ENCODE measurements at regions not wholly inside any gene's neighbourhood (a gene's known extent, or its start where the extent isn't known, plus 50 kb on each side); places are given as distances from the start of the nearest gene placed in this dataset.
A peak's percentile ranks its signal among the peaks of the same experiment; 100 is the strongest.

DNA sequence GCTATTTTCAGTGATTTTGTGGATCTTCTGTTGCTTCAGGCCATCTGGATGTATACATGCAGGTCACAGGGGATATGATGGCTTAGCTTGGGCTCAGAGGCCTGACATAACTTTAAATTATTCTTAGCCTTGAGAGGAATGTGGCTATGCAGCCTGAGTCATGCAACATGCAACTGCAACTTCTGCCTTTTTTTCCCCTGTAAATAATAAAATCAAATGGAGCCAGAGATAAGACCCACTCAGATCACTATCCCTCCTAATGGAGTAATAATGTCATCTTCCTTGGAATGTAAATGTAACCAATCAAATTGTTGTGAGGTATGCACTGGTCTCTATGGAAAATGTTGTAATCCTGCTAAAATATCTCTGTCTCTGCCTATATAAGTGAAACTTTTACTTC is 54.9 kb downstream of the MAGEB17 start:
- DNase-seq (ENCODE audit: low spot score), result peak; percentile 8

GRCh38 chrX:16223385-16223784 is 56.1 kb downstream of the MAGEB17 start:
- DNase-seq (ENCODE audit: low spot score), result no peak

DNA sequence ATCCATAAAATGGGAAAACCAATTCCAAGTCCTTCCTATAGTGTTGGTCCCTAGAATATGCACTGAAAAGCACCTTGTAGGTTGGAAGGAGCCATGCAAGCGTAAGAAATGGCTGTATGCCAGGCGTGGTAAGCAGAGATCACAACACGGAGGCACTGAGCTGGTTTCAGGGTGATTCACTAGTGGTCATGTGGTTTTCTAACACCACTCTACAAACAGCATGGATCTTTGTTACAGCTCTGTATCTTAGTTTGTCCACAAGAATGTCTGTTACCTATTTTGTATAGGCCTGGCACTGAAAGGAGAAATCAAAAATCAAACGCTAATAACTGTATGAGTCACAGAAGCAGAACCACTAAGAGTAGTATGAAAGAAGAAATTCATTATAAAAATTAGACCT is 71.9 kb downstream of the MAGEB17 start:
- DNase-seq (ENCODE audit: low spot score), result peak; percentile 96

DNA sequence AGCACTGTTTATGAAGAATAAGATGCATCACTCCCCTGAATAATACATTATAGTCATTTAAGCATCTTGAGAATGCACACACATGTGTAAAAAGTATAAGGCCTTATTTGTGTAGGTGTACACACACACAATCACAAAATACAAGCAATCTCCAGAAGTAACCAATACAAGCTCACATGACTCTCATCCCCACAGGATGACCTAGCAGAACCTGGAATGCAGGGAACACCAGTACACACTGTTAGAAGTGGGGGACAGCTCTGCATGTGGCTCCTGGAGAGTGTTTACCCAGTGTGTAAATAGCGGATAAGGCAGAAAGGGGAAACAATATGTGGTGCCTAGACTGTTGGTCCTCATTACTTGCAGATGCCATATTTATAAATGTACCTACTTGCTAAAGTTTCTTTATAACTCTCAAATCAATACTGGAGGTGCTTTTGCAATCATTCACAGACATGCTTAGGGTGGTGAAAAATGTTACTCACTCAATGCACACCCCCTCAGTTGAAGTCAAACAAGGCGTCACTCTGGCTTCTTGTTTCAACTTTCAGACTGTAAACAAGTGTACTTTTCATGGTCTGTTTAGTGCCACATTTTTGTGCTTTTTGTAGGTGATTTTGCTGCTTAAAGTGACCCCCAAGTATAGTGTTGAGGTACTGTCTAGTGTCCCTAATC is 73.1 kb downstream of the MAGEB17 start:
- DNase-seq (ENCODE audit: low spot score), result peak; percentile 61

DNA sequence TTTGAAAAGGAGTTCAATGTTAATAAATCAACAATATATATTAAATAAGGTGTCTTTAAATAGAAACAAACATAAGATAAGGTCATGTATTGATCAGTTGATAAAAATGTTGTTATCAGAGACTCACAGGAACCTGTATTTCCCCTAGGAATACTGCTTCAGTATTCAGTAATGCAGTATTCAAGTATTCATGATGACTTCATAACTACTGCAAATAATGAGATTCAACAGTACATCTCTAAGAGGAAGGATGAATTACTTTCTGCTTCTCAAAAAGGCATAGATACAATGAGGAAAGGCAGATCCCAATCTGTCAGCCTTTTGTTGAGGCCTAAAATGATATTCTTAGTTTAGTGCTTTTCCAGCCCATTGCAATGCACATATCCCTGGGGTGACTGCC is 73.7 kb downstream of the MAGEB17 start:
- peak; percentile 18 for DNase-seq (ENCODE audit: low spot score)

DNA sequence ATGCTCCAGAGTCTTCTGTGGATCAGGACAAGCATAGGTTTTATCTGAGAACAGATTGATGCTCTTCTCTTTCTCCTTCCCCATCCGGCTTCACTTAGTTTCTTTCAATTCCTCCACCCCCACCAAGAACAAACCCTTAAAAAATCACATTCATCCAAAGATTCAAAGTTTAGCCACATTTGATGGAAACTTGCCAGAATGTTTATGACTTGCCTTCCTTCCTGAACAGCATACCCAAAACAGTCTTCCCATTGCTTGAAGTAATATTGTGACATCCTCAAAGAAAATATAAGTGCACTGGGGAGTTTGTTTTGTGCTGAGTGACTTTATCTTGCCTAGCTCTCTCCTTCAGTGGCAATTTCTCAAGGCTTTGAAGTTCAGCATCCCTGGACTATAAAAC is 83.0 kb downstream of the MAGEB17 start:
- DNase-seq (ENCODE audit: low spot score), result no peak

- no peak for DNase-seq (ENCODE audit: low spot score)
These were observed 84.5 kb downstream of the MAGEB17 start for GRCh38 chrX:16251782-16252181.

DNA sequence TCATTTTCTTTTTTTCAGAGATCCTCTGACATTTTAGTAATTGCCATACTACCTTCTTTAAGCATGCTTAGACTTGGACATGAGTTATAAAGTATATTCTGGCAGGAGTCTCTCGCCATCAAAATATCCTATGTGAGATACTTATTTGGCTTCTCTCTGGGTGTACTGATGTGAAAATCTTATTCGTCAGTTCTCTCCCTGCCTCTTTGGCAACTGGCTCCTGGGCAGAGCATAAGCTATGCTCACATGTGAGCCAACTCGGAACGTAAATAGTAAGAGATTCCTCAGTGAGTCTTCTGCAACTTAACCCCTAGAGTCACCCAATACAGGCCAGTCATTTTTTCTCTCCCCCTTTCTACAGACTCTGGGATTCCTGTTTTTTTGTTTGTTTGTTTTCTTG is 91.6 kb downstream of the MAGEB17 start:
- DNase-seq (ENCODE audit: low spot score), result no peak

GRCh38 chrX:16267431-16267830 is 100.2 kb downstream of the MAGEB17 start:
- DNase-seq (ENCODE audit: low spot score), result no peak

DNA sequence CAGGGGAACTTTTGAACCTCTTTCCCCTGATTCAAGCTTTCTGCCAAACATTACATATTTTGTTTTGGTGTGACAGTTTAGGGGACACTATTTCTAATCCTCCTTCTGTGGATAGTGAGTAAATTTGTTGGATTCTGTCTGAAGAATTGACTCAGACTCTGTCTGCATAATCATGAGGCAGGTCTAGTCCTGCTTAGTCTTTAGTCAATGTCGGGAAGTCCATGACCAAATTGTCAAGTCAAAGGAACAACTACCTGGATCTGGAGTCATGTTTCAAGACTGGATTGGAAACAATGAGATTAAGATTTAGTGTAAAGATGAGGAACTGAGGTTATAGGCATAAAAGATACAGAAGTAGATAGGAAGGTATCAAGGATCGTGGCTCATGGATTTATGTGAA is 100.9 kb downstream of the MAGEB17 start:
- DNase-seq (ENCODE audit: low spot score), result no peak

DNA sequence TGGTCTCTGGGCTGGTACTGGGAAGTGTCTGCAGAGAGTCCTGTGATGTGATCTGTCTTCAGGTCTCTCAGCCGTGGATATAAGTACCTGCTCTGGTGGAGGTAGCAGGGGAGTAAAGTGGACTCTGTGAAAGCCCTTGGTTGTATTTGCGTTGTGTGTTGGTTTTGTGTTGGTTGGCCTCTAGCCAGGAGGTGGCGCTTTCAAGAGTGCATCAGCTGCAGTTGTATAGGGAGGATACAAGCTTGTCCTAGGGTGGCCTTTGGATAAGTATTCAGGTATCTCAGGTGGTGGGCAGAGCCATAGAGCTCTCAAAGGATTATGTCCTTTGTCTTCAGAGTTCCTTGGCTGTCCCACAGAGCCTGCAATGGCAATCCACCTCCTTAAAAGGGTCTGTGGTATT is 111.6 kb downstream of the MAGEB17 start:
- DNase-seq (ENCODE audit: low spot score), result no peak

DNA sequence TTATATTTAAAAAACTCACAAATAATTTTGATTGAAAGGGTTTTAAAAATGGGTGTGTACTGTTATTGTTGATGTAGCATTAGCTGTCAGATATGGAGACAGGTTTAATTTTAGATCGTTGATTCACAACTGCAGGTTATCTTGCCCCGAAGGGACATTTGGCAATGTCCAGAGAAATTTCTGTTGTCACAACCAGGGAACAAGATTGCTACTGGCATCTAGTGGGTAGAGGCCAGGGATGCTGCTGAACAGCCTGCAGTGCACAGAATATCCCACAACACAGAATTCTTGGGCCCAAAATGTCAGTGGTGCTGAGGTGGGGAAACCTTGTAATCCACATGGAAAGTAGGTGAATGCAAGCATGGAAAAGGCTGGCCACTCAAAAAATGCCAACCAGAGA is 114.9 kb downstream of the MAGEB17 start:
- DNase-seq (ENCODE audit: low spot score), result no peak

DNA sequence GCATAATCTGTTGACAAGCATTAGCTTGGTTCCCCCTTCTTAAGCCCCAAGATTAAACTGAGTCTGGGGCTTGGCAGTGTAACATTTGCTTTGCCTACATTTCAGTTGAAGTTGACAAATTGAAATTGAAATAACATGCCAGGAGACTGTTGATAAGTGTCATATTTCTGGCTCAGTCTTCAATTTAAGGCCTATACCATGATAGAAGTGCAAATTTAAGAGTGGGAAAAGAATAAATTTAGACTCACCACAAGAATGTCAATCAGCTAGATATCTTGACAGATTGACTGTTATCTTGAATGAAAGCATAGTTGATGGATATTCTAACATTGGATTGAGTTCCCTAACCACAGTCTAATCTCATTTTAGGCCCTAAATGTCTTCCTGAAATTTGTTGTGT is 117.6 kb downstream of the MAGEB17 start:
- no peak for DNase-seq (ENCODE audit: low spot score)

DNA sequence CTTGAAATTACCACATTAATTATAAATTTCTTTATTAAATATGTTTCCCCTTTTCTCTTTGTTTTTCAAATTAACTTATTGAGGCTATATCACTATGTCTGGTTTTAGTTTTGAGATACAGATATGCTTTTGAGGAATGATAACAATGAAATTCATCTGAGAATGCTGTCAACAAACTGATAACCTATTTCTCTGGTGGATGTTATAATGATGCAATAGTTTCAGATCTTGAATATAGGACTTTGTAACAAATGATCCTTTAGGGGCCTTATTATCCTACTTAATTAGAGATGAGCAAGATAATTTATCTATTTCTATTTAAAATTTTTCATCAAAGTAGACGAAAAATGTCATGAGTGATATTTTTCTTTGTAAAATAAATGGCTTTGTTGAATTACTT is 123.7 kb downstream of the MAGEB17 start:
- DNase-seq (ENCODE audit: low spot score), result no peak

GRCh38 chrX:16300831-16301230 is 133.6 kb downstream of the MAGEB17 start:
- no peak for DNase-seq (ENCODE audit: low spot score)

GRCh38 chrX:16304751-16305150 is 137.5 kb downstream of the MAGEB17 start:
- DNase-seq (ENCODE audit: low spot score), result no peak

DNA sequence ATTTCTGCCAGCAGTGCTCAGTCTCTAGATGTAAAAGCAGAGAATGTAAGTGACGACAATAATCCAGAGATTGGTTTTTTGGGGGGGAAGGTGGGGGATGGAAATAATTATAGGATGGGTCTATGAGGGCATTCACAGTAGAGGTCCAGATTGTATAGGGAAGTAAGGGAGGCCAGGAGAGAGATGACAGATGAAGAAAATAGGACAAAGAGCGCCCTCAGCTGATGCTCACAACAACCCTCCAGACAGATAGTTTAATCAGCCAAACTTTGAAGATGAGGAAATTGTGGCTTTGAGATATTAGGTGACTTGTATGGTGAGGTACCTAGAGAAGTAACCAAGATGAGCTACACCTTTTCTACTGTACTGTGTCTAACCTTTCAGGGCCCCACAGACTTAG is 137.9 kb downstream of the MAGEB17 start:
- no peak for DNase-seq (ENCODE audit: low spot score)

DNA sequence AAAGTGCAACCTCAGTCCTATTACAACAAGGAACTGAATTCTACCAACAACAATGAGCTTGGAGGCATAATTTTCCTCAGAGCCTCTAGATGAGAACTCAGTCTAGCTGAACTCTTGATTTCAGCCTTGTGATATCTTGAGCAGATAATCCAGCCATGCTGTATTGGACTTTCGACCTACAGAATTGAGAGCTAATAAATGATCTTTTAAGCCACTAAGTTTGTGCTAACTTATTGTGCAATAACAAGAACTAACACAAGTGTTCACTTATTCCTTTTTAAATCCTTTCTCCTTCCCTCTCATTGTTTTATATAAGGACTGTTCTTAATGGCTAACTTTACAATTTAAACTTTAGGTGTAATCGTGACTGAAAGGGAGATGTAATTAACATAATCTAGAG is 140.7 kb downstream of the MAGEB17 start:
- no peak for DNase-seq (ENCODE audit: low spot score)

DNA sequence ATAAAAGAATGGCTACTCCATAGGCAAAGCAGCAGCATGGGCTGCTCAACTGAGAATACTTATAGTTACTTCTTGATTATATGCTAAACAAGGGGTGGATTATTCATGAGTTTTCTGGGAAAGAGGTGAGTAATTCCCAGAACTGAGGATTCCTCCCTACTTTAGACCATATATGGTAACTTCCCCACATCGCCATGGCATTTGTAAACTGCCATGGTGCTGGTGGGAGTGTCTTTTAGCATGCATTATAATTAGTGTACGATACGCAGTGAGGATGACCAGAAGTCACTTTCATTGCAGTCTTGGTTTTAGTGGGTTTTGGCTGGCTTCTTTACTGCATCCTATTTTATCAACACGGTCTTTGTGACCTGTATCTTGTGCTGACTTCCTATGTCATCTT is 141.5 kb downstream of the MAGEB17 start:
- no peak for DNase-seq (ENCODE audit: low spot score)

GRCh38 chrX:16310326-16310725 is 143.0 kb downstream of the MAGEB17 start:
- DNase-seq (ENCODE audit: low spot score), result peak; percentile 82

DNA sequence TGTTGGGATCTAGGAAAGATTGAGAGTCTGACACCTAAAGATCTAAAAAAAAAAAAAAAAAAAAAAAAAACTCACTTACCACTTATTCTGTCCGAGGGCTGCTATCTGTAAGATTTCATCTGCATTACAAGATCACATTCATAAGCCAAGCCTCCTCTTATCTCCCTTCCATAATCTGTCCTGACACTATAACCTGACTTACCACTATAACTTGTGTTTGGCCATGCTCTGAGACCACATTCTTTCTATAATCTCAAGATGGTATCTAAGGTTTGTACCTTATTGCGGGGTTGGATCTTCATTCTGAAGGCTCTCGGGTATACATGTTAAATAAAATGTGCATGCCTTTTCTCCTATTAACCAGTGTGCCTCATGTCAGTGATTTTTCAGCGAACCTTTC is 144.4 kb downstream of the MAGEB17 start:
- DNase-seq (ENCODE audit: low spot score), result no peak

DNA sequence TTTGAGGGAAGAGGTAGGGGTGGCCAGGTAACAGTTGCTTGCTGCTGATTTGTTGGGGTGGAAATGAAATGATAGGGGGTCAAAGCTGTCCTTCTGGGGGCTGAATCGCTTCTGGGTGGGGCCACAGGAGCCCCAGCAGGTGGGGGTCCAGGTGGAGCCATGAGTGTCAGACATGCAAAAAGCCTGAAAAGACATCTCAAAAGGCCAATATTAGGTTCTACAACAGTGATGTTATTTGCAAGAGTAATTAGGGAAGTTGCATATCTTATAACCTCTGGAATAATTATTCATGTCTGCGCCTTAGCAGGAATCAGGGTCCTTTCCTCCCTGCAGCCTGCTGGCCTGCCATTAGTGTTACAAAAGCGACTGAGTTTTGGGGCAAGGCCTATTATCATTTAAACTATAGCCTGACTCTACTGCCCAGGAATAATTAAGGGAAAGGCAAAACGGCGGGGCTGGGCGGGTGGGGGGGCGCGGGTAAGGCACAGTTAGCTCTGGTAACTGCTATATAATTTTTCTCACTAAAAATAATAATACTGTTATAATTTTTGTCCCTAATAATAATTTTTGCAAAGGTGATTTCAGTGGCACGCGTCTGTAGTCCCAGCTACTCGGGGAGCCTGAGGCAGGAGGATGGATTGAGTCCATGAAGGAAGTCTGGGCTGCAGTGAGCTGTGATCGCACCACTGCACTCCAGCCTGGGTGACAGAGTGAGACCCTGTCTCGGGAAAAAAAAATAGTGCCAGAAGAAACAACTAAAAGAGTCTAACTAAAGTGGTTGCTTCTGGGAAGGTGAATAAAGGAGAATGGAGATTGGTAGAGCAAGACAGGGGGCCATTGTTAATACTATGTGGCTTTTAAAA is 145.7 kb downstream of the MAGEB17 start:
- DNase-seq (ENCODE audit: low spot score), result no peak

GRCh38 chrX:16316331-16316730 is 149.1 kb downstream of the MAGEB17 start:
- no peak for DNase-seq (ENCODE audit: low spot score)

GRCh38 chrX:16319929-16320328 is 152.6 kb downstream of the MAGEB17 start:
- peak; percentile 77 for DNase-seq (ENCODE audit: low spot score)

Measured in kidney tubule cell (primary cell).